ENCODE measurements at regions not wholly inside any gene's neighbourhood (a gene's known extent, or its start where the extent isn't known, plus 50 kb on each side); places are given as distances from the start of the nearest gene placed in this dataset.

DNA sequence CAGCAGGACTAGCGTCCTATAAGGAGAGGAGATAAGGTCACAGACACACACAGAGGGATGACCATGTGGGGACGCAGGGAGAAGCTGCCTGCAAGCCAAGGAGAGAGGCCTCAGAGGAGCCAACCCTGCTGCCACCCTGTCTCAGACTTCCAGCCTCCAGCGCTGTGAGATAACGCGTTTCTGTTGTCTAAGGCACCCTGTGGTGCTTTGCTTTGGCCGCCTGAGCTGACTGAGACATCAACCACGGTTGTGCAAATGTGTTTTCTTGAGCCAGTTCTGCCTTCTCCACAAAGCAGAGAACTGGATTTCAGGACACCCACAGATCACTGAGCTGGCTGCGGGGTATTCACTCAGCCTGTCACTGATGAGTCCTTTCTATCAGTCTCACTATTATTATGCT, 149.1 kb downstream of the NXNL2 start:
- TF ChIP-seq, protein P1, sequence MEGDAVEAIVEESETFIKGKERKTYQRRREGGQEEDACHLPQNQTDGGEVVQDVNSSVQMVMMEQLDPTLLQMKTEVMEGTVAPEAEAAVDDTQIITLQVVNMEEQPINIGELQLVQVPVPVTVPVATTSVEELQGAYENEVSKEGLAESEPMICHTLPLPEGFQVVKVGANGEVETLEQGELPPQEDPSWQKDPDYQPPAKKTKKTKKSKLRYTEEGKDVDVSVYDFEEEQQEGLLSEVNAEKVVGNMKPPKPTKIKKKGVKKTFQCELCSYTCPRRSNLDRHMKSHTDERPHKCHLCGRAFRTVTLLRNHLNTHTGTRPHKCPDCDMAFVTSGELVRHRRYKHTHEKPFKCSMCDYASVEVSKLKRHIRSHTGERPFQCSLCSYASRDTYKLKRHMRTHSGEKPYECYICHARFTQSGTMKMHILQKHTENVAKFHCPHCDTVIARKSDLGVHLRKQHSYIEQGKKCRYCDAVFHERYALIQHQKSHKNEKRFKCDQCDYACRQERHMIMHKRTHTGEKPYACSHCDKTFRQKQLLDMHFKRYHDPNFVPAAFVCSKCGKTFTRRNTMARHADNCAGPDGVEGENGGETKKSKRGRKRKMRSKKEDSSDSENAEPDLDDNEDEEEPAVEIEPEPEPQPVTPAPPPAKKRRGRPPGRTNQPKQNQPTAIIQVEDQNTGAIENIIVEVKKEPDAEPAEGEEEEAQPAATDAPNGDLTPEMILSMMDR (IDR thresholded peaks at IDR 0.05): no peak
- TF ChIP-seq POLR2A (IDR thresholded peaks at IDR 0.05) (no peak), POLR2AphosphoS5 (IDR thresholded peaks at IDR 0.05) (no peak), EP300 (IDR thresholded peaks at IDR 0.05) (no peak)
